Calu3 (cell line): ENCODE measurements at regions not wholly inside any gene's neighbourhood (a gene's known extent, or its start where the extent isn't known, plus 50 kb on each side); places are given as distances from the start of the nearest gene placed in this dataset.

Experiments
- BruUV-seq: library from RNA; stranded (reverse); fragments of 400-500 nt; replicated peaks from 2 replicates; lab custom pipeline; 2021; lab: Mats Ljungman, UMichigan
- CTCF ChIA-PET: fragments of 300-600 bp; sonication (Branson Sonifier 250); formaldehyde crosslinking; loops from one replicate; lab custom pipeline; 2022; ENCODE audit warnings: antibody characterized with exemption; lab: Charles Lee
- DNase-seq: peaks from one replicate; pipeline ENCODE4 v3.0.0; 2022
- H3K27ac Mint-ChIP-seq: one replicate; pipeline ENCODE4 v1.8.0; 2022; ENCODE audit warnings: mixed read lengths; ENCODE audit not compliant: unreplicated experiment
- H3K27me3 Mint-ChIP-seq: one replicate; pipeline ENCODE4 v1.8.0; 2022; ENCODE audit warnings: mixed read lengths; ENCODE audit not compliant: unreplicated experiment
- H3K36me3 Mint-ChIP-seq: one replicate; pipeline ENCODE4 v1.8.0; 2022; ENCODE audit warnings: mild to moderate bottlenecking, moderate library complexity, mixed read lengths; ENCODE audit not compliant: insufficient read depth, unreplicated experiment
- H3K4me1 Mint-ChIP-seq: one replicate; pipeline ENCODE4 v1.8.0; 2022; ENCODE audit warnings: mild to moderate bottlenecking, low read depth, mixed read lengths; ENCODE audit not compliant: unreplicated experiment
- H3K4me3 Mint-ChIP-seq: one replicate; pipeline ENCODE4 v1.8.0; 2022; ENCODE audit warnings: mild to moderate bottlenecking, low read depth, moderate library complexity, mixed read lengths; ENCODE audit not compliant: unreplicated experiment
- H3K9me3 Mint-ChIP-seq: one replicate; pipeline ENCODE4 v1.8.0; 2022; ENCODE audit warnings: low read depth, mixed read lengths; ENCODE audit not compliant: unreplicated experiment
- intact Hi-C: fragments of 100-400 bp; cut with micrococcal nuclease; formaldehyde crosslinking; loops from one replicate; pipeline ENCODE4 v1.10.0; 2022; ENCODE audit not compliant: unreplicated experiment
- TF ChIP-seq, protein P1 (sequence below): fragments of 200-600 bp; IDR thresholded peaks from one replicate; pipeline ENCODE4 v1.8.0; 2022; ENCODE audit warnings: antibody characterized with exemption; ENCODE audit not compliant: unreplicated experiment

DNA sequence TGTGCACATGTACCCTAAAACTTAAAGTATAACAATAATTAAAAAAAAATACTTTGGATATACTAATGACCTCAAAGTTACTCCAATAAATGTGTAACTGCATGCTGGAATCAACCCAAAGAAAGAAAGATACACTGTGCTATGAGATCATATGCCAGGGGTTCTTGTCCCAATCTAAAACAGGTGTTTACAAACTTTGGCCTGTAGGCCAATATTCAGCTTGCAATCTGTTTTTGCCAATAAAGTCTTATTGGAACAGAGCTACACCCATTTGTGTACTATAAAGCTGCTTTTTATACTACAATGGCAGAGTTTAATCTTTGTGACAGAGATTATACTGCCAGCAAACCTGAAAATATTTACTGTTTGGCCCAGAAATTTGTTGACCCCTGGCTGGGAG, 138.8 kb upstream of the AFF2 start:
- CTCF ChIA-PET, result no interaction called here
- DNase-seq, result no peak
- H3K4me3 Mint-ChIP-seq, result no peak overlapping the region
- intact Hi-C loops, result no loop called here
- H3K4me1 Mint-ChIP-seq, result no peaks in the 10 kb centered on the region
- H3K27me3 Mint-ChIP-seq, result no peaks in the 10 kb centered on the region
- H3K27ac Mint-ChIP-seq, result no peak overlapping the region
- peaks cover 4% of the 10 kb centered on the region for H3K36me3 Mint-ChIP-seq
- TF ChIP-seq, protein P1, sequence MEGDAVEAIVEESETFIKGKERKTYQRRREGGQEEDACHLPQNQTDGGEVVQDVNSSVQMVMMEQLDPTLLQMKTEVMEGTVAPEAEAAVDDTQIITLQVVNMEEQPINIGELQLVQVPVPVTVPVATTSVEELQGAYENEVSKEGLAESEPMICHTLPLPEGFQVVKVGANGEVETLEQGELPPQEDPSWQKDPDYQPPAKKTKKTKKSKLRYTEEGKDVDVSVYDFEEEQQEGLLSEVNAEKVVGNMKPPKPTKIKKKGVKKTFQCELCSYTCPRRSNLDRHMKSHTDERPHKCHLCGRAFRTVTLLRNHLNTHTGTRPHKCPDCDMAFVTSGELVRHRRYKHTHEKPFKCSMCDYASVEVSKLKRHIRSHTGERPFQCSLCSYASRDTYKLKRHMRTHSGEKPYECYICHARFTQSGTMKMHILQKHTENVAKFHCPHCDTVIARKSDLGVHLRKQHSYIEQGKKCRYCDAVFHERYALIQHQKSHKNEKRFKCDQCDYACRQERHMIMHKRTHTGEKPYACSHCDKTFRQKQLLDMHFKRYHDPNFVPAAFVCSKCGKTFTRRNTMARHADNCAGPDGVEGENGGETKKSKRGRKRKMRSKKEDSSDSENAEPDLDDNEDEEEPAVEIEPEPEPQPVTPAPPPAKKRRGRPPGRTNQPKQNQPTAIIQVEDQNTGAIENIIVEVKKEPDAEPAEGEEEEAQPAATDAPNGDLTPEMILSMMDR, result no peak
- BruUV-seq, result no TSS peak
- H3K9me3 Mint-ChIP-seq, result peaks cover 10% of the 10 kb centered on the region

DNA sequence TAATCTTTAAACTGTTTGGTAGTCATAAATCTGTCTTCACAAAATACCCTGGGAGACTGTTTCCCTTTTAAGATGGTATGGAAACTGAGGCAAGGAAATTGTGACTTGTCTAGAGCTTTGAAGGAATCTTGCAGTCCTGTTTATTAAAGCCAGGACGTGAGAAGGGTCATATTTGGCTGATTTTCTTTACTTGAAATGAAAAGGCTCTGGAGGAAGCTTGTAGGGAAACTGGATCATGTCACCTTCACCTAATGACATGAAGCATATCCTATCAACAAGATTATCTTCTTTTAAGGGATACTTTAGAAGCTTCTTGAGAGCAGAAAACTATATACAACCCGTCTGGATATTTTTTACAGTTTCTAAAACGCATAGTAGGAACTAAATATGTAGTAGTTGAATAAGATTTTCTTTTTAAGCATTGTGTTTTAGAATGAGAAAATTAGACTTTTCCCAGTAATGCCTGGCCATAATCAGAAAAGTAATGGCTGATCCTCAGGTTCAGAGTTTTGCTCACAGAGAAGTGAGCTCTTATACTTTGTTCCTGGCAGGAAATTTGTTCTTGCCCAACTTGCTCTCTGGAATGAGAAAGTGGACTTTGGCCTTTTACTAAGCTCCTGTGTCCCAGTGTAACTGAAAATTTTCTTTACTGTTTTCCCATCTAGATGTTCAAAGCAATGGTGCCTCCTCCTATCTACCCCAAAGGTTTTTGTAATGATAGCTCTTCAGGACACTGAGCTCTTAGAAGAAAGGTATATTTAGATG, 136.8 kb upstream of the AFF2 start:
- CTCF ChIA-PET, result no interaction called here
- no peaks in the 10 kb centered on the region for H3K27me3 Mint-ChIP-seq
- peaks cover 9% of the 10 kb centered on the region for H3K9me3 Mint-ChIP-seq
- peaks cover 4% of the 10 kb centered on the region for H3K36me3 Mint-ChIP-seq
- no peak overlapping the region for H3K4me3 Mint-ChIP-seq
- no TSS peak for BruUV-seq
- intact Hi-C loops, result no loop called here
- H3K27ac Mint-ChIP-seq, result no peak overlapping the region
- H3K4me1 Mint-ChIP-seq, result no peaks in the 10 kb centered on the region
- TF ChIP-seq, protein P1, result no peak
- DNase-seq, result no peak

DNA sequence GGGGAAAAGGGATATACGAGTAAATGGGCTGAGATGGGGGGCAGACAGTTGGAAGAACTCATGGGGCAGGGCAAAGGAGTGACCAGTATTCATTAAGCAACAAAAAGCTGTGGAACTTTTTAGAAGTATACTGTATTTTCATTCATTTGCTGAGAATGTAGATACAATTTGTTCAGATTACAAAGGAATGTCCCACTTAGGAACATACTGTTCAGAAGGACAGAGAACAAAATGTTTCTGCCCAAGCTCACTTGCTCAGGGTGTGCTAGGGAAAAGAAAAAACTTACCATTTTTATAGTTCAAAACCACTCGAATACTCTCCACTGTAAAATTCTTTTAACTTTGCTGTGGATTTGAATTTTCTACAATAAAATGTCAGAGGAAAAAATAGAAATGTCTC, 135.2 kb upstream of the AFF2 start:
- CTCF ChIA-PET, result no interaction called here
- intact Hi-C loops, result no loop called here
- Mint-ChIP-seq H3K4me3 (no peak overlapping the region), H3K36me3 (peaks cover 4% of the 10 kb centered on the region), H3K27me3 (no peaks in the 10 kb centered on the region), H3K27ac (no peak overlapping the region), H3K4me1 (no peaks in the 10 kb centered on the region), H3K9me3 (peaks cover 9% of the 10 kb centered on the region)
- TF ChIP-seq, protein P1, result no peak
- no TSS peak for BruUV-seq
- DNase-seq, result no peak

DNA sequence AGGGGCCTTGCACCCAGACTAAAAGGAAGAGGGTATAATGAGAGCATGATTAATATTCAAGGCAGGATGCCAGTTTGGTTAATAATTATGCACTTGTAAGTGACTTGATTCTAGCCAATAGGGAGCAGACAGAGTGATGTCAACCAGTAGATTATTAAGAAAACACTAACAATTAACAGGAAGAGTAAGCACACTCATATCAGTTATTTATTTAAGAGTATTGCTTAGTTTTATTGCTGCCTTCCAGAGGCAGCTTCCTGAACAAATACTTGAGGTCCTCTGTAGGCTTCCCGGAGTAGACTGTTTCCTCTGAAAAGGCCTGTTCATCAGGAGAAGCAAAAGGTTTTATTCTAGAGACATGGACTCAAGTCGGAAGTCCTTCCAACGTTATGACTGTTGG, 129.1 kb upstream of the AFF2 start:
- TF ChIP-seq, protein P1, result no peak
- peaks cover 4% of the 10 kb centered on the region for H3K9me3 Mint-ChIP-seq
- no peaks in the 10 kb centered on the region for H3K27me3 Mint-ChIP-seq
- no peak overlapping the region for H3K4me3 Mint-ChIP-seq
- intact Hi-C loops, result no loop called here
- H3K4me1 Mint-ChIP-seq, result no peaks in the 10 kb centered on the region
- CTCF ChIA-PET, result interaction anchor here (0.7 kb wide), 1 partner anchor 110 kb away, joined by 3 read pairs; no protein-coding TSS in a partner anchor
- DNase-seq, result no peak
- H3K27ac Mint-ChIP-seq, result no peak overlapping the region
- no peaks in the 10 kb centered on the region for H3K36me3 Mint-ChIP-seq
- no TSS peak for BruUV-seq
